Choroid plexus epithelial cell (primary cell): ENCODE measurements at regions not wholly inside any gene's neighbourhood (a gene's known extent, or its start where the extent isn't known, plus 50 kb on each side); places are given as distances from the start of the nearest gene placed in this dataset.
"Not testable (repeated sequence)": the region's sequence is repeated elsewhere in the genome, so short reads cannot be mapped to it uniquely, and the experiment has no call there.

Experiments
- DNase-seq: peaks from one replicate; pipeline ENCODE4 v3.0.0-alpha.2; 2010; ENCODE audit warnings: low read depth
- H3K4me3 ChIP-seq: 2 replicates; pipeline ENCODE4 v1.5.1; 2011; ENCODE audit warnings: low read depth, mild to moderate bottlenecking, control low read depth, low read length, moderate library complexity
- TF ChIP-seq, protein P1 (sequence below): conservative IDR thresholded peaks from 2 replicates; pipeline ENCODE4 v1.5.1; 2011; ENCODE audit warnings: low read depth, mild to moderate bottlenecking, control low read depth, inconsistent platforms, low read length, moderate library complexity

DNA sequence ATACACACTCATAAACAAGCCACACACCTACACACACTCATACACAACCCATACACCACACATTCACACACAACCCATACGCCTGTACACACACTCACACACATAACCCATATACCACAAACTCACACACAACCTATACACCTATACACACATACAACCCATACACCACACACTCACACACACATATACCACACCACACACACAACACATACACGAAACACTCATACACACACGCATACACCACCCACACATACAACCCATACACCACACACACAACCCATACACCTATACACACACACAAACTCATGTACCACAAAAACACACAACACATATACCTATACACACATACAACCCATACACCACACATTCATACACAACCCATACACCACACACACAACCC lies 164.3 kb downstream of the TMEM121 start:
- H3K4me3 ChIP-seq: no peak overlapping the region
- no peak for DNase-seq
- TF ChIP-seq, protein P1, sequence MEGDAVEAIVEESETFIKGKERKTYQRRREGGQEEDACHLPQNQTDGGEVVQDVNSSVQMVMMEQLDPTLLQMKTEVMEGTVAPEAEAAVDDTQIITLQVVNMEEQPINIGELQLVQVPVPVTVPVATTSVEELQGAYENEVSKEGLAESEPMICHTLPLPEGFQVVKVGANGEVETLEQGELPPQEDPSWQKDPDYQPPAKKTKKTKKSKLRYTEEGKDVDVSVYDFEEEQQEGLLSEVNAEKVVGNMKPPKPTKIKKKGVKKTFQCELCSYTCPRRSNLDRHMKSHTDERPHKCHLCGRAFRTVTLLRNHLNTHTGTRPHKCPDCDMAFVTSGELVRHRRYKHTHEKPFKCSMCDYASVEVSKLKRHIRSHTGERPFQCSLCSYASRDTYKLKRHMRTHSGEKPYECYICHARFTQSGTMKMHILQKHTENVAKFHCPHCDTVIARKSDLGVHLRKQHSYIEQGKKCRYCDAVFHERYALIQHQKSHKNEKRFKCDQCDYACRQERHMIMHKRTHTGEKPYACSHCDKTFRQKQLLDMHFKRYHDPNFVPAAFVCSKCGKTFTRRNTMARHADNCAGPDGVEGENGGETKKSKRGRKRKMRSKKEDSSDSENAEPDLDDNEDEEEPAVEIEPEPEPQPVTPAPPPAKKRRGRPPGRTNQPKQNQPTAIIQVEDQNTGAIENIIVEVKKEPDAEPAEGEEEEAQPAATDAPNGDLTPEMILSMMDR: no peak

GRCh38 chr14:105691321-105692109 lies 165.1 kb downstream of the TMEM121 start:
- DNase-seq, H3K4me3 ChIP-seq: not testable (repeated sequence)

DNA sequence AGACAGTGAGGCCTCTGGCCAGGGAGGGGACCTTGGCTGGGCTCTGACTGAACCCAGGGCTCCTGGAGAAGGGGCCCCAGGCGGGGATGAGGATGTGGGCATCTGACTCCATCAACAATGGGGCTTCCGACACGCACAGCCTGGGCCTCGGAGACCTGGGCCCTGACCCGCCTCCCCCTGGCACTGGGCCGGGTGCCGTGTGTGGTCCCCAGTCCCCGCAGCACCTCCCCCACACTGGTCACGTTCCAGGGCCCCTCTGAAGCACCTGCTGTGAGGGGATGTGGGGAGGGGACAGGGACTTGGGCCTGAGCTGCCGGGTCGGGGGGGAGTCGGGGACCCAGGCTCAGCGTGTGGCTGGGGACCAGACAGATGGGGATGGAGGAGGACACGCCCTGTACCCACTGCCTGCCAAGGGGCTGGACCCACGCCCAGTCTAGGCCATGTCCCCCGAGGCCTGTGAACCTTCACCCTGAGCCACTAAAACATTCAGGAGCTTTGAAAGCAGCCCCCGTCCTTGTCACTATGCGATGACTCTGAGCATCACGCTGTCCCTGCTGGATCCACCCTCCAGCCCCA lies 165.8 kb downstream of the TMEM121 start:
- DNase-seq, H3K4me3 ChIP-seq: not testable (repeated sequence)

DNA sequence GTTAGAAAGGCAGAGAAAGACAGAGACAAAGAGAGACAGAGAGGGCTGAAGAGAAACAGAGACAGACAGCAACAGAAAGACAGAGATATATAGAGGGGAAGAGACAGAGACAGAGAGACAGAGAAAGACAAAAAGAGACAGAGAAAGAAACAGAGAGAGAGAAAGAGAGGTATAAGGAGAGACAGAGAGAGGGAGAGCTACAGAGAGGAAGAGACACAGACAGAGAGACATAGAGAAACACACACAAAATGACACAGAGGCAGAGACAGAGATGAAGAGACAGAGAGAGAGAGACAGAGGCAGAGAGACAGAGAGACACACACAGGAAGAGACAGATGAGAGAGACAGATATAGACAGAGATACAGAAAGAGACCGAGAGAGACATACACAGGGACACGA lies 168.6 kb downstream of the TMEM121 start:
- no peak overlapping the region for H3K4me3 ChIP-seq
- DNase-seq: no peak
- TF ChIP-seq, protein P1: no peak

DNA sequence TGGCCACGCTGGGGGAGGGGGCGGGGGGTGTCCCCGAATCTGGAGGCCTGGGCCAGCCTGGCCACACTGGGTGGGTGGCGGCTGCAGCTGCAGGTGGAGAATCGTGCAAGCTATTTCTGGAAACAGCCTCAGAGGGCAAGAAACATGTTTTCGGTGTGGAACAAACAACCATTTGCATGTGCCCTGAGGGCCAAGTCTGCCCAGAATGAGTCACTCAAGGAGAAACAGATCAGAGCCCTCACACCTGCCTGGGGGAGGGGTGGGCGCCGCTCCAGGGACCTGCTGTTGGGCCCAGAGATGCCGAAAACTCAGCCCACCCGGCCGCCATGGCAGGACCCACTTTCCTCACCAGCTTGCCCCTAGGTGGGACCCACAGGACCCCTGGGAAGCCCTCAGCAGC lies 170.0 kb downstream of the TMEM121 start:
- not testable (repeated sequence) for H3K4me3 ChIP-seq, DNase-seq

DNA sequence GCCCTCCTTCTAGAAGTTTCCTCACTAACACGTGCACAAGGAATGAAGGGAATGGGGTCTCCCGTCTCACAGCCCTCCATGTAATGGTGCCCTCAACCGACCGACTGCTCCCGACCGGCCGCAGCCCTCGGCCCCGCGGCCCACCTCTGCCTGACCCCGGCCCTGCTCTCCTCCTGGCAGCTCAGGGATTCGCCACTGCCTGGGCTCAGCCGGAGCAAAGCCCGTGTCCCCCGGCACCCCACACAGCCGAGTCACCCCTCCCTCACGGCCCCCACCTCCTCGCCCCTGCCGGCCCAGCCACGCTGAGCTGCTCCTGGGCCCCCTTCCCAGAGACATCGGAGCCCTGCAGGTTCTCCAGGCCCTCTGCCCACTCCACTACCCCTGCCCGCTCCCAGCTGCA lies 171.0 kb downstream of the TMEM121 start:
- DNase-seq, H3K4me3 ChIP-seq: not testable (repeated sequence)

DNA sequence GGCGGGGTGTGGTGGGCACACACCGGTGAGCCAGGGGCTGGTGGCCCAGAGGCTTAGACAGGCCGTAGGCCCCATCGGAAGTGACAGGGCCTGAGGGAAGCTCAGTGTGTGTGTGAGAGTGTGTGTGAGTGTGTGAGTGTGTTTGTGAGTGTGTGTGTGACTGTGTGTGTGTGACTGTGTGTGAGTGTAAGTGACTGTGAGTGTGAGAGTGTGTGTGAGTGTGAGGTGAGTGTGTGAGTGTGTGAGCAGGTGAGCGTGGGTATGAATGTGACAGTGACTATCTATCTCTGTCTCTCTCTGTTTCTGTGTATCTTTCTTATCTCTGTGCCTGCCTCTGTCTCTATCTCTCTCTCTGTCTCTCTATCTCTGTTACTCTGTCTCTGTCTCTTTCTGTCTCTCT lies 171.6 kb downstream of the TMEM121 start:
- DNase-seq, H3K4me3 ChIP-seq: not testable (repeated sequence)

DNA sequence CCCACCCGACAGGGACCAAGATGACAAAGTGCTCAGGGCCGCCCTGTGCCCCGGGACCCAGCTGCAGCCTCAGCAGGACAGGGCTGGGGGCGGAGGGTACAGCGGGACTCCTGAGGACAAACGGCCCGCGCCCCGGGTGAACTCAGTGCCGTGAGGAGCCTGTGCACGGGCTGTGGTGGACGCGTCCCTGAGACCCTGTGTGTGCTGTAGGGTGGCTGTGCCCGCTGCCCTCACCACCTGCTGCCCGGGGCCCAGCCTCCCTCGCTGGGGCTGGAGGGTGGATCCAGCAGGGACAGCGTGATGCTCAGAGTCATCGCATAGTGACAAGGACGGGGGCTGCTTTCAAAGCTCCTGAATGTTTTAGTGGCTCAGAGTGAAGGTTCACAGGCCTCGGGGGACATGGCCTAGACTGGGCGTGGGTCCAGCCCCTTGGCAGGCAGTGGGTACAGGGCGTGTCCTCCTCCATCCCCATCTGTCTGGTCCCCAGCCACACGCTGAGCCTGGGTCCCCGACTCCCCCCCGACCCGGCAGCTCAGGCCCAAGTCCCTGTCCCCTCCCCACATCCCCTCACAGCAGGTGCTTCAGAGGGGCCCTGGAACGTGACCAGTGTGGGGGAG lies 172.7 kb downstream of the TMEM121 start:
- not testable (repeated sequence) for DNase-seq, H3K4me3 ChIP-seq

DNA sequence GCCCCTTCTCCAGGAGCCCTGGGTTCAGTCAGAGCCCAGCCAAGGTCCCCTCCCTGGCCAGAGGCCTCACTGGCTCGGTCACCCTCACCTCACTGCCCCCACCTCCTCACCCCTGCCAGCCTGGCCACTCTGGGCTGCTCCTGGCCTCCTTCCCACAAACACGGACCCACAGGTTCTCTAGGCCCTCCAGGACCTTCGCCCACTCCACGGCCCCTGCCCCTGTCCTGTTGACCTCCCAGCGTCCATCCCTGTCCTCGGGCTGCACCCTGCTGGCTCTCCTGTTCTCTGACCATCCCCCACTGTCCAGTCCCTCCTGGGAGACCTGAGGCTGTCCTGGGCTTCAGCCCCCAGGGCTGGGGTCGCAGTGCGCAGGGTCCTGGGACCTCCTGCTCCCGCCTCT lies 173.3 kb downstream of the TMEM121 start:
- DNase-seq, H3K4me3 ChIP-seq: not testable (repeated sequence)

DNA sequence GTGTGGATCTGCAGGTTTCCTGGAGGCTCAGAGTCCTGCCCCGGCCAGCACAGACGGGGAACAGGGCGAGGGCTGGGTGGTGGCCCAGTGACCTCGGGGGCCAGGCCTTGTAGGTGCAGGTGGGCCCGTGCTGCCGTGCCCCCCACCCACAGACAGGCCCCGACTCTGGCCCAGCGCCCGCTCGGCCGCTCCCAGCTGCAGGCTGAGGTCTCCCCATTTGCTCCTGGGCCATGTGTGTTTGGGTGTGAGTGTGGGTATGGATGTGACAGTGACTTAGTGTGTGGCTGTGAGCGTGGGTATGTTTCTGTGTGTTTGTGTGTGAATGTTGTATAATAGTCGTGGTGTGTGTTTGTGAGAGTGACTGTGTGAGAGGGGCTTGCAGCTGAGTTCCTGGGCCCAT lies 173.8 kb downstream of the TMEM121 start:
- H3K4me3 ChIP-seq, DNase-seq: not testable (repeated sequence)

DNA sequence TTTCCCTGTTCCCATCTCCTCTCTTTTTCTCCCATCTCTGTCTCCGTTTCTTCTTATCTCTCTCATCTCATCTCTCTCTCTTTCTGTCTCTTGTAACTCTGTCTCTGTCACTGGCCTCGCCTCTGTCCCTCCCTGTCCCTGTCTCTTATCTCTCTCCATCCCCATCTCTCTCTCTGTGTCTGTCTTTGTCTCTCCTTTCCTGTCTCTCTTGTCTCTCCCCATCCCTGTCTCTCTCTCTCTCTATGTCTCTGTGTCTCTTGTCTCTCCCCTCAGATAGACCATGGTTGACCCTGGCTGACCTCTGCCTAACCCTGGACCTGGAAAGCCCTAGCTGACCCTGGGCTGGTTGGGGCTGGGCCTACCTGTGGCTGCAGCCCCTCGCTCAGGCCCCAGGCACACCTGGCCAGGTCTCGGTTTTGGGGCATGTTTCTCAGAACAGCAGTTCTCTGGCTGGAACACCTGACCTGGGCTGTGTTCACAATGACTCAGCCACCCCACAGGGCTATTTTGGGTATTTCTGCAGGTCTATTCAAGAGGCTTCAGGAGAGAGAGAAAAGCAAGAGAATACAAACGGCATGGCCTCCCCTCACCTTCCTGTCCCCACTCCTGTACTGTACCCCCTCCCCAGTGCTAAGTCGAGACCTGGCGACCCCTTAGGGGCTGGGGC lies 174.4 kb downstream of the TMEM121 start:
- TF ChIP-seq, protein P1: no peak
- no peak for DNase-seq
- H3K4me3 ChIP-seq: no peak overlapping the region
